A673 (cell line): ENCODE measurements at regions not wholly inside any gene's neighbourhood (a gene's known extent, or its start where the extent isn't known, plus 50 kb on each side); places are given as distances from the start of the nearest gene placed in this dataset.

Experiments used
- BruUV-seq: library from RNA; stranded (reverse); fragments of 400-500 nt; replicated peaks from 2 replicates; lab custom pipeline; 2021; lab: Mats Ljungman, UMichigan
- CTCF ChIA-PET: fragments of 300-600 bp; sonication (Branson Sonifier 250); formaldehyde crosslinking; loops from one replicate; lab custom pipeline; 2022; ENCODE audit warnings: antibody characterized with exemption; lab: Charles Lee
- POLR2A ChIA-PET: fragments of 300-600 bp; sonication (Branson Sonifier 250); formaldehyde crosslinking; loops from one replicate; lab custom pipeline; 2022; ENCODE audit warnings: antibody characterized with exemption; ENCODE audit not compliant: low non-redundant PET; lab: Charles Lee
- DNase-seq: peaks from one replicate; pipeline ENCODE4 v3.0.0-alpha.2; 2015; ENCODE audit warnings: low spot score
- H3K27ac ChIP-seq: fragments of 200-600 bp; sonication (generic); 2 replicates; pipeline ENCODE4 v1.5.1; 2016; ENCODE audit warnings: mixed run types, low read depth, mild to moderate bottlenecking, mixed read lengths, antibody characterized with exemption, low read length; ENCODE audit not compliant: poor library complexity, severe bottlenecking
- H3K27me3 ChIP-seq: fragments of 200-600 bp; sonication (generic); replicated peaks from 2 replicates; pipeline ENCODE4 v1.6.1; 2017; ENCODE audit warnings: mixed run types, low read depth, mild to moderate bottlenecking, mixed read lengths, antibody characterized with exemption, low read length; ENCODE audit not compliant: insufficient read depth, poor library complexity
- H3K36me3 ChIP-seq: fragments of 200-600 bp; sonication (generic); 2 replicates; pipeline ENCODE4 v1.6.1; 2016; ENCODE audit warnings: mixed run types, mild to moderate bottlenecking, mixed read lengths, antibody characterized with exemption, low read length; ENCODE audit not compliant: insufficient read depth, poor library complexity, severe bottlenecking
- H3K4me1 ChIP-seq: fragments of 200-600 bp; sonication (generic); 2 replicates; pipeline ENCODE4 v1.6.1; 2017; ENCODE audit warnings: mixed run types, mild to moderate bottlenecking, mixed read lengths, antibody characterized with exemption, low read length; ENCODE audit not compliant: insufficient read depth, poor library complexity, severe bottlenecking
- H3K4me3 ChIP-seq: fragments of 200-600 bp; sonication (generic); 2 replicates; pipeline ENCODE4 v1.5.1; 2016; ENCODE audit warnings: low read depth, mixed run types, mild to moderate bottlenecking, mixed read lengths, low read length; ENCODE audit not compliant: poor library complexity, severe bottlenecking
- H3K9me3 ChIP-seq: fragments of 200-600 bp; sonication (generic); 2 replicates; pipeline ENCODE4 v1.6.1; 2016; ENCODE audit warnings: mixed run types, low read depth, mild to moderate bottlenecking, mixed read lengths, antibody characterized with exemption, low read length; ENCODE audit not compliant: poor library complexity, severe bottlenecking
- CTCF ChIP-seq: fragments of 300-800, 200-600 bp; sonication (generic); conservative IDR thresholded peaks from 2 replicates; pipeline ENCODE4 v1.5.1; 2017; ENCODE audit warnings: low read depth, mild to moderate bottlenecking, antibody characterized with exemption, low read length, moderate library complexity, mixed read lengths
- EZH2 ChIP-seq: fragments of 200-600 bp; sonication (generic); IDR thresholded peaks from 2 replicates; pipeline ENCODE4 v1.6.1; 2017; ENCODE audit warnings: borderline replicate concordance, low read depth, mild to moderate bottlenecking, mixed read lengths, antibody characterized with exemption, low read length; ENCODE audit not compliant: poor library complexity, severe bottlenecking
- intact Hi-C: fragments of 100-400 bp; cut with micrococcal nuclease; formaldehyde crosslinking; loops from one replicate; pipeline ENCODE4 v1.10.0; 2022; ENCODE audit not compliant: unreplicated experiment

DNA sequence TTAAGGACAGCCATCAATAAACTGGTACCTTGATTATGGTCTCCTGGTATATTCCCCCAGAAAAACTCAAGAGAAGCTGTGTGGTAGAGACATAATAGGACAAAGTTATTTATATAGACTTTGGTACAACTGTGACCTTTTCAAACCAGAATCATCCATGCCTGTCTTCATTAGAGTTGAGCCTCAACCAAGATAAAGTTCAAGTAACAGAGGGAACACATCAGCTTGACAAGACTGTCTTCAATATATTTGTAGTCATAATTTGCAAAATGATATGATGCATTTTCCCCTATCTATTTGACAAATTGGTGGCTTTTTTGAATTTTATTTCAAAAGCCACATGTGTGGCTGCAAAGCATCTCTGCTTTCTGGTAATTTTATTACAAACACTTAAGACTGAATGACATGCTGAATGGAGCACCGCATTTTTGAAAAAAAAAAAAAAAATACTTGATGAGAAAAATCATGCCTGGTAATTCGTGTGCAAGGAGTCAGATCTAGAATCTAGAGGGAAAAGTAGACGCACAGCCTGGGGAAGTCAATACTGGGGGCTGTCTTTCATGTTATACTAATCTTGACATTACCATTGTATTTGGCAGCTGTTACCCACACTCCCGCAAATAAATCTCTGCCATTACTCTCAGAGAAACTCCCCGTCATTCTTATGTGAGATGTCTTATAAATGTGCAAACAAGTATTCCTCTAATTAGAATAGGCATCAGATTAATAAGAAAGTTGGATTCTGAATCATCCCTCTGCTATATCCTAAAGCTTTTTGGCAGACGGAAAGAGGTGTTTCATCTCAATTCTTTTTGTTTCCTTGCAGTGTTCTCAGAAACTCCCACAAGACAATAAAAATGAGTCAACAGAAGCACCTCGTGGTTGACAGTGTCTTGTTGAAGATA is 554.8 kb upstream of the CBLB start:
- Histone ChIP-seq H3K9me3 (no peaks in the 10 kb centered on the region), H3K4me3 (no peak overlapping the region), H3K27me3 (no peaks in the 10 kb centered on the region), H3K27ac (no peak overlapping the region), H3K36me3 (no peaks in the 10 kb centered on the region), H3K4me1 (peaks cover 16% of the 10 kb centered on the region)
- intact Hi-C loops: no loop called here
- TF ChIP-seq CTCF (no peak), EZH2 (no peak)
- DNase-seq: no peak
- BruUV-seq: no TSS peak
- ChIA-PET CTCF (no interaction called here), POLR2A (no interaction called here)

- no peak for TF ChIP-seq CTCF
- no peak for TF ChIP-seq EZH2
- Histone ChIP-seq H3K36me3 (no peaks in the 10 kb centered on the region), H3K4me1 (peaks cover 16% of the 10 kb centered on the region), H3K27ac (no peak overlapping the region), H3K9me3 (no peaks in the 10 kb centered on the region), H3K4me3 (no peak overlapping the region), H3K27me3 (no peaks in the 10 kb centered on the region)
- no peak for DNase-seq
- CTCF ChIA-PET: no interaction called here
- intact Hi-C loops: no loop called here
- POLR2A ChIA-PET: no interaction called here
- BruUV-seq: no TSS peak
These were observed 556.2 kb upstream of the CBLB start for GRCh38 chr3:106425026-106425425.

GRCh38 chr3:106425916-106426315 is 557.1 kb upstream of the CBLB start:
- H3K9me3 ChIP-seq: no peaks in the 10 kb centered on the region
- TF ChIP-seq EZH2 (no peak), CTCF (no peak)
- intact Hi-C loops: no loop called here
- POLR2A ChIA-PET: no interaction called here
- CTCF ChIA-PET: no interaction called here
- H3K36me3 ChIP-seq: no peaks in the 10 kb centered on the region
- H3K27ac ChIP-seq: no peak overlapping the region
- H3K4me3 ChIP-seq: no peak overlapping the region
- no peaks in the 10 kb centered on the region for H3K27me3 ChIP-seq
- BruUV-seq: no TSS peak
- H3K4me1 ChIP-seq: peaks cover 16% of the 10 kb centered on the region
- DNase-seq: no peak
